Fibroblast of lung (primary cell): ENCODE measurements at regions not wholly inside any gene's neighbourhood (a gene's known extent, or its start where the extent isn't known, plus 50 kb on each side); places are given as distances from the start of the nearest gene placed in this dataset.

Experiments used
- CTCF ChIP-seq, 2 donors: IDR thresholded peaks in 1 of 2; conservative IDR thresholded peaks in 1 of 2; 1 replicate in 1 of 2; 2 replicates in 1 of 2; pipeline ENCODE4 v1.5.1; 2011 to 2012; ENCODE audit warnings: low read length in 2 of 2, control low read depth in 1 of 2, inconsistent platforms in 1 of 2, low read depth in 1 of 2, mild to moderate bottlenecking in 1 of 2
- EZH2 ChIP-seq: IDR thresholded peaks from 2 replicates; pipeline ENCODE4 v1.5.1; 2012; ENCODE audit warnings: low read length, control low read depth, mild to moderate bottlenecking; ENCODE audit errors: missing control alignments

GRCh38 chr2:163045830-163046229 lies 207.3 kb upstream of the KCNH7 start:
- no peak for TF ChIP-seq CTCF (conservative IDR thresholded peaks at IDR 0.05 in 1 of 2, IDR thresholded peaks at IDR 0.05 in 1 of 2; ENCODE audit: low read depth in 1 of 2, low read length in 2 of 2)
- TF ChIP-seq EZH2, result no peak
